Sciatic nerve (tissue), 2 donors: ENCODE measurements at regions not wholly inside any gene's neighbourhood (a gene's known extent, or its start where the extent isn't known, plus 50 kb on each side); places are given as distances from the start of the nearest gene placed in this dataset.
"Not testable (repeated sequence)": the region's sequence is repeated elsewhere in the genome, so short reads cannot be mapped to it uniquely, and the experiment has no call there.

Experiments used
- ATAC-seq: fragments of 200-7000 bp; cut with Tn5 transposase; one replicate; pipeline ENCODE4 v1.9.1; 2020; ENCODE audit warnings: mild to moderate bottlenecking, moderate library complexity
- DNase-seq: peaks from one replicate; pipeline ENCODE4 v3.0.0-alpha.2; 2020; ENCODE audit warnings: low spot score
- intact Hi-C: fragments of 100-400 bp; cut with DNase I; formaldehyde crosslinking; loops from one replicate; pipeline ENCODE4 v1.14.2; 2022
- donor health status: DM: no; HTN: no; CAD: no.
- donor health status: DM: no; HTN: no; CAD: no.

GRCh38 chr3:147655236-147655635, 246.1 kb downstream of the ZIC1 start:
- DNase-seq (no peak), ATAC-seq (no peak)
- intact Hi-C loops, result no loop called here

DNA sequence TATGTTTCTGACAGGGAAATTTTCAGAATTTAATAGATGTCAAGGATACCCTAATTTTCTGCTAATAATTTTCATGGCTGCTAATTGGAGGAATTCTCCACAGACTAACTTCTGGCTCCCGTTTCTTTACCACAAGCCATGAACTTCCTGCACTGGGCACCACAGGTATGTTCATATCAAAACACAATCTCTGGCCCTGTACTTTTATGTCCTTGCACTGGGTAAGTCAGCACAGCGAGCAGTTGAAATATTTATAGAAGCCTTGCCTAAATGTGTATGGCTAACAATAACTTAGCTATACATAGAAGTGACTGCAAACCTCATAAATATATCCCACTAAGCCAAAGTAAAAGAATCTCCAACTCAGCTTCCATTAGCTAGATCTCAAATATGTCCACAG, 246.9 kb downstream of the ZIC1 start:
- DNase-seq, result no peak
- ATAC-seq, result no peak
- intact Hi-C loops, result no loop called here

GRCh38 chr3:147661916-147662315, 252.8 kb downstream of the ZIC1 start:
- DNase-seq, result no peak
- no peak for ATAC-seq
- intact Hi-C loops, result no loop called here

- intact Hi-C loops, result no loop called here
- ATAC-seq (no peak), DNase-seq (no peak)
These were observed 253.5 kb downstream of the ZIC1 start for GRCh38 chr3:147662705-147663104.

DNA sequence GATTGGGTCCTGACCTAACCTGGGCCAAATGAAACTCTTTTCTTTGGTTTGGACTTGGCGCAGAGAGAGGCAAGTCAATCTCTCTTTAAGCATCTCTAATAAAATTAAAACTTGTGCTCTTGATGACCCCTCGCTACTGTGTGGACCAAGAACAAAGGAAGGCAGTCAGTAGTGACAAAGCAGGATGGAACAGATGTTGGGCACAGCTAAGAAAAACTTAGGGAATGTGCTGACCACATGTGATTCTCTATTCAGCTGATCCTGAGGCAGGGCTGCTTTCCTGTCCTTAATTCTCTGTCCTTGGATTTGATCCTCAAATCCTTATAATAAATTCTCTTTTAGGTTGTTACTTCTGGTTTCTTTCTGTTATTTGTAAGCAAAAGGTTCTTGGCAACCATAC, 259.9 kb downstream of the ZIC1 start:
- intact Hi-C loops, result no loop called here
- ATAC-seq, result peak; percentile 56
- DNase-seq, result no peak

DNA sequence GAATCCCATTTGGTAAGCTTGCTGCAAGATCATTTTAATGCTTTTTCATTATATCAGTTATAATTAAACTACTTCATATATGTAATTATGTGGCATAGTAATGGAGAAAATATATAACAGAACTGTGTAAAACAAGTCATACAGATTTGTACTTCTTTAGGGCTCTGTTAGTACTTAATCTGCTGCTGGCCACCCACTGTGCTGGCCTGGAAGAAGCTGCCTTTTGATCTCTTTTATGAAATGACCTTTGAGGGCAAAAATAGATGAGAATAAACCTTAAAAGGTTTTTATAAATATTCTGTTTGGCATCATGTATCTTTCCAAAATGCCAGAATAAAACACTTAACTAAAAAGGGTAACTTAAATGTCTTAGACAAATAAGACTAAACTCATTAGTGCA, 262.9 kb downstream of the ZIC1 start:
- DNase-seq, result no peak
- intact Hi-C loops, result no loop called here
- ATAC-seq, result peak; percentile 66

GRCh38 chr3:147672436-147672835, 263.3 kb downstream of the ZIC1 start:
- ATAC-seq, result no peak
- intact Hi-C loops, result no loop called here
- DNase-seq, result no peak

GRCh38 chr3:147675761-147676160, 266.6 kb downstream of the ZIC1 start:
- DNase-seq, result no peak
- intact Hi-C loops, result no loop called here
- no peak for ATAC-seq

DNA sequence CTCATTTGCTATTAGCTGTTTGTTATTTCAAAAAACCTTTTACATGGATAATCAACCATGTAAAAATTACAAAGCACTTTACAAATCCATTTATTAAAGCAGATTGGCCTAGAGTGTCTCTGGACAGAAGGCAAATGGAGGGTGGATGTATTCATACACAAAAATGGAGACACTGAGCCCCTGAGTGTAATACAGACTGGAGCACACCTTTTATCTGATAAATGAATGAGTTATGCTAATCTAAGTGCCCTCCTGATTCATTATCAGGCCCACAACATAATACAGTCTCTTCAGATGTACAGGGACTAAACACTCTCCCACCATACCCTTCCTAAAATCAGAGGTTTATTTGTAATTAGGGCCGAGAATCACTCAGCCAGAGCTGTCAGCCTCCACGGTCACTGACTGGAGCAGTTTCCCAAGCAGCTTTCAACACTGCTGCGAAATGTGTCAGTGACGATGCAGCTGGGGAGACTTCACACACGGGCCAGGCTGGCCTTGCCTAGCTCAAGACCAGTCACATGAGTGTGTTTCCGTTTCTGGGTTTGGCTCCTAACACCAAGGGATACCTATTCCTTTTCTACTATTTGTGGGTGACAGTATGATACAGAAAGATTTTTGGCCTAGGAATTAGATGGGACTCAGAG, 271.8 kb downstream of the ZIC1 start:
- ATAC-seq (no peak), DNase-seq (no peak)
- intact Hi-C loops, result no loop called here

DNA sequence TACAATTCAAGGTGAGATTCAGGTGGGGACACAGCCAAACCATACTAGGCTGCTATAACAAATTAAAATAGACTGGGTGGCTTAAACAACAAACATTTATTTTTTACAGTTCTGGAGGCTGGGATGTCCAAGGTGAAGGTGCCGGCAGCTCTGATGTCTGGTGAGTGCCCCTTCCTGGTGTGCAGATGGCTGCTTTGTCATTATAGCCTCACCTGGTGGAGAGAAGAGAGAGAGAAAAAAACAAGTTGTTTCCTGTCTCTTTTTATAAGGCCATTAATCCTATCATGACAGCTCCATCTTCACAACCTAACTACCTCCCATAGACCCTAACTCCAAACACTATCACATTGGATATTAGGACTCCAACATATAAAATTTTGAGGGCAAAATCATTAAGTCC, 279.7 kb downstream of the ZIC1 start:
- ATAC-seq (no peak), DNase-seq (no peak)
- intact Hi-C loops, result no loop called here

DNA sequence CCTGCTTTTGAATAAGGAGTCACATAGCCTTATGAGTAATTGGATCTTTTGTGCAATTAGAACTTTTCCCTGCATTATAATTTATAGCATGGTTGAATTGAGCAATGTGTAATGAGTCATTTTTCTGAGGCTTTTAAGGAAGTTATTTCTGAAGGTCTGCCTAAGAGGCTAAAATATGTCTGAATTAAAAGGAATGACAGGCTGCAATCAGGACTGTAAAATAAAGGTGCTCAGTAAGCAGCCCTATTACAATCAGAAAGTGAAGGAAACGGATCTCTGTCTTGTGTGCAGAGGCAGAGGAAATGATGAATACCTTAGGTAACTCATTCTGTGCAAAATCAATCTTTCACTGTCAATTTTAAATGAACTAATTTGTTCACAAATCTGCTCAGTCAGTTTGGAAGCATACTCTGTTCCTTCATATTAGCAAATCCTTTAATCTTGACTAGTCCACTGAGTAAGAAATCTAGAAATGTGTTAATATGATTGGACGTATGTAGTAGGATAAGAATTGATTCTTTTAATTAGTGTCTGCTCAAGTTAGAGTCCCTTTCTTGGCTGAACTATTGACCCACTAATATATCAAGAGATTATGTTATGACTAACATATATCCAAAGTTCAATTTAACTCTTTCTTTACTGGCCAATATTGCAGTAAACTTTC, 290.1 kb downstream of the ZIC1 start:
- intact Hi-C loops, result no loop called here
- no peak for DNase-seq
- ATAC-seq, result no peak

GRCh38 chr3:147701195-147701594, 292.0 kb downstream of the ZIC1 start:
- DNase-seq (no peak), ATAC-seq (peak; percentile 87)
- intact Hi-C loops, result no loop called here

DNA sequence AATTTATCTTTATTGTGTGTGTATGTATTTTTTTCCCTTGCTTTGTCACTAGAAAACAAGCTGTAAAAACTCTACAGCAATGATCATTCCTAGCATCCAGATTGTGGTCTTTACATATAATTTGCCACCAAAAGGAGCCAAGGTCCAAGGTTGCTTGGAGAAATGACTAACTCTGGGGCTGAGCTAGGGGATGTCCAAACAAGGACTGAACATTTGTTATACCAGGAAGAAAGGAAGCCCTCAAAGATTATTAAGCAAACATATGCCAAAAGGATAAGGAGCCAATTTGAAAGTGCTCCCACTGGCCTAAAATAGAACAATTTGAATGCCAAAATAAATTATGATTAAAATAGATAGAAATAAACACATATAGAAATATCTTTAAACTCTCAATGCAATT, 293.3 kb downstream of the ZIC1 start:
- ATAC-seq (no peak), DNase-seq (no peak)
- intact Hi-C loops, result no loop called here

GRCh38 chr3:147705651-147706051, 296.5 kb downstream of the ZIC1 start:
- no peak for DNase-seq
- peak; percentile 44 for ATAC-seq
- intact Hi-C loops, result no loop called here

DNA sequence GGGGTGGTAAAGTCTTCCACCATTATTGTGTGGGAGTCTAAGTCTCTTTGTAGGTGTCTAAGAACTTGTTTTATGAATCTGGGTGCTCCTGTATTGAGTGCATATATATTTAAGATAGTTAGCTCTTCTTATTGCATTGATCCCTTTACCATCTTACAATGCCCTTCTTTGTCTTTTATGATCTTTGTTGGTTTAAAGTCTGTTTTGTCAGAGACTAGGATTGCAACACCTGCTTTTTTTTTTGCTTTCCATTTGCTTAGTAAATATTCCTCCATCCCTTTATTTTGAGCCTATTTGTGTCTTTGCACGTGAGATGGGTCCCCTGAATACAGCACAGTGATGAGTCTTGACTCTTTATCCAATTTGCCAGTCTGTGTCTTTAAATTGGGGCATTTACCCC, 301.6 kb downstream of the ZIC1 start:
- DNase-seq, intact Hi-C loops, ATAC-seq: not testable (repeated sequence)

DNA sequence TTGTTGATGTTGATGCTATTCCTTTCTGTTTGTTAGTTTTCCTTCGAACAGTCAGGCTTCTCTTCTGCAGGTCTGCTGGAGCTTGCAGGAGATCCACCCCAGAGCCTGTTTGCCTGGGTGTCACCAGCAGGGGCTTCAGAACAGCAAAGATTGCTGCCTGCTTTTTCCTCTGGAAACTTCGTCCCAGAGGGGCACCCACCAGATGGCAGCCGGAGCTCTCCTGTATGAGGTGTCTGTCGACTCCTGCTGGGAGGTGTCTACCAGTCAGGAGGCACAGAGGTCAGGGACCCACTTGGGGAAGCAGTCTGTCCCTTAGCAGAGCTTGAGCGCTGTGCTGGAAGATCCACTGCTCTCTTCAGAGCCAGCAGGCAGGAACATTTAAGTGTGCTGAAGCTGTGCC, 303.2 kb downstream of the ZIC1 start:
- DNase-seq (no peak), ATAC-seq (no peak)
- intact Hi-C loops, result no loop called here

DNA sequence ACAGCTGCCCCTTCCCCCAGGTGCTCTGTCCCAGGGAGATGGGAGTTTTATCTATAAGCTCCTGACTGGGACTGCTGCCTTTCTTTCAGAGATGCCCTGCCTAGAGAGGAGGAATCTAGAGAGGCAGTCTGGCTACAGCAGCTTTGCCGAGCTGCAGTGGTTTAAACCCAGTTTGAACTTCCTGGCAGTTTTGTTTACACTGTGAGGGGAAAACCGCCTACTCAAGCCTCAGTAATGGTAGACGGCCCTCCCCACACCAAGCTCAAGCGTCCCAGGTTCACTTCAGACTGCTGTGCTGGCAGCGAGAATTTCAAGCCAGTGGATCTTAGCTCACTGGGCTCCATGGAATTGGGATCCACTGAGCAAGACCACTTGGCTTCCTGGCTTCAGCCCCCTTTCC, 303.6 kb downstream of the ZIC1 start:
- ATAC-seq, DNase-seq, intact Hi-C loops: not testable (repeated sequence)

DNA sequence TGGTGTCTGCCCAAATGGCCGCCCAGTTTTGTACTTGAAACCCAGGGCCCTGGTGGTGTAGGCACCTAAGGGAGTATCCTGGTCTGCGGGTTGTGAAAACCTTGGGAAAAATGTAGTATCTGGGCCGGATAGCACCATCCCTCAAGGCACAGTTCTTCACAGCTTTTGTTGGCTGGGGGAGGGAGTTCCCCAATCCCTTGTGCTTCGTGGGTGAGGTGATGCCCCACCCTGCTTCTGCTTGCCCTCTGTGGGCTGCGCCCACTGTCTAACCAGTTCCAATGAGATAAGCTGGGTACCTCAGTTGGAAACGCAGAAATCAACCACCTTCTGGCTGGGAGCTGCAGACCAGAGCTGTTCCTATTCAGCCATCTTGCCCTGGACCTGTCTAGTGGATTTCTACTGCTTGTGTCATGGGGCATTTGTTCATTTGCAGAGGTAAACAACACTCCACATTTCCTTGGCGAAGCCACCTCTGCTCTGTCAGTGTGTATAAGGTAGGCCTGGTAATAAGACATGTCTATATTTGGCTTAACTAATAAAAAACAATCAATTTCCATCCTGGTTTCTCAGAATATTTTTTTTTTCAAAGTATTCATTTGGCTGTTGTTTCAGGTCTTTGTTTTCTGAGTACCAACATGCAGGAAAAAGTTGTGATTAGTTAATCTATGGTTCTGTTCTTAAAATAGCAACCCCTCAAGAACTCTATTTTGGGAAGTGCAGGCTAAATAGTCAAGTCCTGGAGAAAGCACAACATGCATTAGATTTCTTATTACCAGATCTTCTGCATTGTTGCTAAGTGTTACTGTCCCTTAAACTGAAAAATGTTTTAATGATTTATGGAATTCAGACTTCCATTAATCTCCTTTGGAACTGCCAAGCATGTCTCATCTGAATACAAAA, 304.3 kb downstream of the ZIC1 start:
- intact Hi-C loops, result no loop called here

DNA sequence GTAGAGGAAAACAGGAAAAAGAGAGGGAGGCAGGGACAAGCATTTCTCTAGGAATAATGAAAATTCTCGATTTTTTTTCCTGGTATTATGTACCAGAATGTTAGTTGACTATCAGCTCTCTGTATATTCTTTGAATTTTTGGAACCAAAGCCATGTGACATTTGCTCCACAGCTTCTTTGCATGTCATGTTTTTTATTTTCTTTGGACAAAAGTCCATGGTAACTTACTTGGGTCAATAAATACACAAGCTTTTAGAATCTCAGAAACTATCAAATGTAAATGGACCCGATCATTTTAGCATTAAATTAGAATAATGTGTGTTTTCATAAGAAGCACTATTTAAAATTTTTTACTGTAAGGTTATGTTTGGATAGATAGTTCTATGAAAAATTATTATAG, 320.5 kb downstream of the ZIC1 start:
- ATAC-seq (no peak), DNase-seq (no peak)
- intact Hi-C loops, result no loop called here

More for the DNA sequence above, 304.3 kb downstream of the ZIC1 start:
- ATAC-seq, result no peak
- DNase-seq, result no peak

- intact Hi-C loops, result no loop called here
- no peak for ATAC-seq
- no peak for DNase-seq
These were observed 321.1 kb downstream of the ZIC1 start for GRCh38 chr3:147730284-147730683.
